ENCODE measurements at regions not wholly inside any gene's neighbourhood (a gene's known extent, or its start where the extent isn't known, plus 50 kb on each side); places are given as distances from the start of the nearest gene placed in this dataset.
"Not testable (repeated sequence)": the region's sequence is repeated elsewhere in the genome, so short reads cannot be mapped to it uniquely, and the experiment has no call there.

GRCh38 chr3:178342111-178342510, 194.1 kb upstream of the KCNMB2 start:
- Histone ChIP-seq H3K9me3 (no peaks in the 10 kb centered on the region), H3K4me1 (no peaks in the 10 kb centered on the region), H3K4me3 (no peak overlapping the region), H3K27ac (no peak overlapping the region), H3K36me3 (no peaks in the 10 kb centered on the region), H3K27me3 (no peaks in the 10 kb centered on the region)
- 49% methylated on average over 2 of the region's 2 CpGs for WGBS (ENCODE audit: insufficient coverage, low coverage, low lambda C conversion rate, missing lambda C conversion rate)
- intact Hi-C loops (cut with DNase I): no loop called here
- ATAC-seq (no peak), DNase-seq (no peak)
- TF ChIP-seq CTCF (IDR thresholded peaks at IDR 0.05): no peak
- no peak for TF ChIP-seq POLR2A (IDR thresholded peaks at IDR 0.05)

GRCh38 chr3:178343433-178344038, 192.7 kb upstream of the KCNMB2 start:
- DNase-seq: no peak
- Histone ChIP-seq H3K27ac (no peak overlapping the region), H3K36me3 (no peaks in the 10 kb centered on the region), H3K4me3 (no peak overlapping the region), H3K4me1 (no peaks in the 10 kb centered on the region), H3K27me3 (no peaks in the 10 kb centered on the region), H3K9me3 (no peaks in the 10 kb centered on the region)
- intact Hi-C loops (cut with DNase I): no loop called here
- no peak for ATAC-seq
- TF ChIP-seq POLR2A (IDR thresholded peaks at IDR 0.05): no peak
- no peak for TF ChIP-seq CTCF (IDR thresholded peaks at IDR 0.05)
- 100% methylated on average over 2 of the region's 5 CpGs for WGBS (ENCODE audit: insufficient coverage, low coverage, low lambda C conversion rate, missing lambda C conversion rate)

GRCh38 chr3:178345944-178346343, 190.3 kb upstream of the KCNMB2 start:
- Histone ChIP-seq H3K9me3 (no peaks in the 10 kb centered on the region), H3K36me3 (no peaks in the 10 kb centered on the region), H3K4me1 (no peaks in the 10 kb centered on the region), H3K4me3 (no peak overlapping the region), H3K27ac (no peak overlapping the region), H3K27me3 (no peaks in the 10 kb centered on the region)
- intact Hi-C loops (cut with DNase I): no loop called here
- ATAC-seq (peak in 2 of 4 donors; percentile 59 to 71), DNase-seq (no peak)
- no peak for TF ChIP-seq CTCF (IDR thresholded peaks at IDR 0.05)
- TF ChIP-seq POLR2A (IDR thresholded peaks at IDR 0.05): no peak
- WGBS (ENCODE audit: insufficient coverage, low coverage, low lambda C conversion rate, missing lambda C conversion rate): 48% methylated on average over 4 of the region's 4 CpGs

DNA sequence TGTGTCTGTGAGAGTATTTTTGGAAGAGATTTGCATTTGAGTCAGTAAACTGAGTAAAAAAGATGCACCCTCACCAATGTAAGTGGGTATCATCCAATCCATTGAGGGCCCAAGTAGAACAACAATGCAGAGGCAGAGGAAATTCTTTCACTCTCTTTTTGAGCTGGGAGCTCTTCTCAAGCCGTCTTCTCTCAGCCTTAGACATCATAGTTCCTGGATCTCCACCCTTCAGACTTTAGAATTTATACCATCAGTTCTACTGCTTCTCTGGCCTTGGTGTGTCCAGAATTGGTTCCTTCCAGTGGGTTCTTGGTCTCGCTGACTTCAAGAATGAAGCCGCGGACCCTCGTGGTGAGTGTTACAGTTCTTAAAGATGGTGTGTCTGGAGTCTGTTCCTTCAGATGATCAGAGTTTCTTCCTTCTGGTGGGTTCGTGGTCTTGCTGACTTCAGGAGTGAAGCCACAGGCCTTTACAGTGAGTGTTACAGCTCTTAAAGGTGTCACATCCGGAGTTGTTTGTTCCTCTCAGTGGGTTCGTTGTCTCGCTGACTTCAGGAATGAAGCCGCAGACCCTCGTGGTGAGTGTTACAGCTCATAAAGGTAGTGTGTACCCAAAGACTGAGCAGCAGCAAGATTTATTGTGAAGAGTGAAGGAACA, 187.5 kb upstream of the KCNMB2 start:
- intact Hi-C loops (cut with DNase I); ATAC-seq; H3K4me1 ChIP-seq; DNase-seq; H3K27ac ChIP-seq; H3K9me3 ChIP-seq; H3K27me3 ChIP-seq; H3K36me3 ChIP-seq; H3K4me3 ChIP-seq: not testable (repeated sequence)
- WGBS (ENCODE audit: insufficient coverage, low coverage, low lambda C conversion rate, missing lambda C conversion rate): 91% methylated on average over 6 of the region's 11 CpGs

GRCh38 chr3:178349218-178349596, 187.0 kb upstream of the KCNMB2 start:
- intact Hi-C loops (cut with DNase I); H3K27ac ChIP-seq; DNase-seq; ATAC-seq; H3K9me3 ChIP-seq; H3K27me3 ChIP-seq; H3K4me1 ChIP-seq; H3K36me3 ChIP-seq; H3K4me3 ChIP-seq: not testable (repeated sequence)
- WGBS (ENCODE audit: insufficient coverage, low coverage, low lambda C conversion rate, missing lambda C conversion rate): no CpG with 5 or more reads among the region's 4 CpGs
